OCI-LY7 (cell line): ENCODE measurements at regions not wholly inside any gene's neighbourhood (a gene's known extent, or its start where the extent isn't known, plus 50 kb on each side); places are given as distances from the start of the nearest gene placed in this dataset.

ENCODE experiments used
- BruUV-seq: library from RNA; stranded (reverse); fragments of 400-500 nt; replicated peaks from 2 replicates; lab custom pipeline; 2021; lab: Mats Ljungman, UMichigan
- CTCF ChIA-PET: fragments of 300-600 bp; sonication (Branson Sonifier 250); formaldehyde crosslinking; loops from one replicate; lab custom pipeline; 2022; ENCODE audit warnings: antibody characterized with exemption; ENCODE audit not compliant: unreplicated experiment; lab: Charles Lee
- POLR2A ChIA-PET: fragments of 300-600 bp; sonication (Branson Sonifier 250); formaldehyde crosslinking; loops from one replicate; lab custom pipeline; 2022; ENCODE audit warnings: antibody characterized with exemption; lab: Charles Lee
- DNase-seq: peaks from one replicate; pipeline ENCODE4 v3.0.0-alpha.2; 2015; ENCODE audit warnings: low spot score
- H2AFZ ChIP-seq: fragments of 200-600 bp; sonication (generic), shearing (Covaris generic); 2 replicates; pipeline ENCODE4 v1.6.1; 2014; ENCODE audit warnings: mild to moderate bottlenecking, antibody characterized with exemption, low read length, moderate library complexity
- H3K27ac ChIP-seq: fragments of 200-600 bp; sonication (generic); 2 replicates; pipeline ENCODE4 v1.5.1; 2014; ENCODE audit warnings: mixed run types, low read depth, mild to moderate bottlenecking, moderate library complexity, low read length, inconsistent platforms; ENCODE audit not compliant: poor library complexity, severe bottlenecking
- H3K36me3 ChIP-seq: fragments of 200-600 bp; sonication (generic); 2 replicates; pipeline ENCODE4 v1.6.1; 2014; ENCODE audit warnings: mild to moderate bottlenecking, antibody characterized with exemption, low read length, moderate library complexity, mixed read lengths; ENCODE audit not compliant: insufficient read depth
- H3K4me1 ChIP-seq: fragments of 200-600 bp; sonication (generic); 2 replicates; pipeline ENCODE4 v1.5.1; 2014; ENCODE audit warnings: mild to moderate bottlenecking, low read length; ENCODE audit not compliant: insufficient read depth, poor library complexity, severe bottlenecking
- H3K4me2 ChIP-seq: fragments of 200-600 bp; sonication (generic); 2 replicates; pipeline ENCODE4 v1.6.1; 2014; ENCODE audit warnings: mild to moderate bottlenecking, low read length
- H3K4me3 ChIP-seq: fragments of 200-600 bp; sonication (generic); 2 replicates; pipeline ENCODE4 v1.5.1; 2014; ENCODE audit warnings: mild to moderate bottlenecking, low read depth, low read length; ENCODE audit not compliant: poor library complexity, severe bottlenecking
- H3K79me2 ChIP-seq: fragments of 200-600 bp; sonication (generic); 2 replicates; pipeline ENCODE4 v1.6.1; 2016; ENCODE audit warnings: low read depth, mild to moderate bottlenecking, low read length, moderate library complexity, mixed read lengths; ENCODE audit not compliant: insufficient read depth
- H3K9me2 ChIP-seq: fragments of 200-600 bp; sonication (generic); 2 replicates; pipeline ENCODE4 v1.6.1; 2016; ENCODE audit warnings: mild to moderate bottlenecking, low read length, mixed read lengths; ENCODE audit not compliant: insufficient read depth
- H3K9me3 ChIP-seq: fragments of 200-600 bp; sonication (generic); 2 replicates; pipeline ENCODE4 v1.6.1; 2014; ENCODE audit warnings: mild to moderate bottlenecking, mixed run types, low read length, mixed read lengths
- H4K20me1 ChIP-seq: fragments of 200-600 bp; sonication (generic); 2 replicates; pipeline ENCODE4 v1.6.1; 2014; ENCODE audit warnings: mild to moderate bottlenecking, antibody characterized with exemption, low read length, moderate library complexity, mixed read lengths; ENCODE audit not compliant: insufficient read depth
- CTCF ChIP-seq: fragments of 200-600 bp; sonication (generic); conservative IDR thresholded peaks from 2 replicates; pipeline ENCODE4 v1.5.1; 2014; ENCODE audit warnings: mild to moderate bottlenecking, antibody characterized with exemption, low read length, moderate library complexity, mixed read lengths
- EZH2phosphoT487 ChIP-seq: fragments of 200-600 bp; sonication (generic); IDR thresholded peaks from 2 replicates; pipeline ENCODE4 v1.6.1; 2018; ENCODE audit warnings: low read depth, borderline replicate concordance, mild to moderate bottlenecking, mixed run types, antibody characterized with exemption, low read length, moderate library complexity, mixed read lengths
- intact Hi-C: fragments of 100-400 bp; cut with micrococcal nuclease; formaldehyde crosslinking; loops from one replicate; pipeline ENCODE4 v1.10.0; 2022; ENCODE audit not compliant: unreplicated experiment

DNA sequence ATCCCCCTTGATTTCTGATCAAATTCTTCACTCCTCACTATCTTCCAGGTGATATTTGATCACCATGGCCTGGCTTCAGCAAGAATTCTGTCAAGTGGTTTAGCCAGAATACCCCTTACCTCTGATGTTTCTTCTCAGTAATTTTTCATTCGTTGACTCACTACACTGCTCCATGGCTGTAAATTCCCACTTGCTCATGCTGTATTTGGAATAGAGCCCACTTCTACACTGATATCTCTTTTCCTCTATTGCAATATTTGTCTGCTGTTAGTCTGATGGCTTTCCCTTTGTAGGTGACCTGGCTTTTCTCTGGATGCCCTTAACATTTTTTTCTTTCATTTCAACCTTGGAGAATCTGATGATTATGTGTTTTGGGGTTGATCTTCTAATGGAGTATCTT lies 73.9 kb upstream of the DIPK2B start:
- TF ChIP-seq CTCF, result no peak
- no peak for TF ChIP-seq EZH2phosphoT487
- Histone ChIP-seq H3K27ac (no peak overlapping the region), H3K36me3 (no peaks in the 10 kb centered on the region), H3K9me3 (no peaks in the 10 kb centered on the region), H2AFZ (no peak overlapping the region), H3K4me2 (no peak overlapping the region), H3K9me2 (no peaks in the 10 kb centered on the region), H3K4me3 (no peak overlapping the region), H3K4me1 (no peaks in the 10 kb centered on the region), H4K20me1 (no peaks in the 10 kb centered on the region), H3K79me2 (no peaks in the 10 kb centered on the region)
- BruUV-seq, result no TSS peak
- intact Hi-C loops, result no loop called here
- DNase-seq, result no peak
- POLR2A ChIA-PET, result no interaction called here
- CTCF ChIA-PET, result no interaction called here

- intact Hi-C loops, result no loop called here
- Histone ChIP-seq H4K20me1 (no peaks in the 10 kb centered on the region), H3K79me2 (no peaks in the 10 kb centered on the region), H3K27ac (no peak overlapping the region), H3K4me3 (no peak overlapping the region), H3K4me1 (peaks cover 7% of the 10 kb centered on the region), H3K9me2 (no peaks in the 10 kb centered on the region), H3K36me3 (no peaks in the 10 kb centered on the region; the same call in 1 of the 2 replicates), H3K9me3 (no peaks in the 10 kb centered on the region), H3K4me2 (no peak overlapping the region), H2AFZ (no peak overlapping the region)
- no peak for DNase-seq
- no peak for TF ChIP-seq CTCF
- no peak for TF ChIP-seq EZH2phosphoT487
- ChIA-PET CTCF (no interaction called here), POLR2A (no interaction called here)
- no TSS peak for BruUV-seq
These were observed 66.3 kb upstream of the DIPK2B start for GRCh38 chrX:45267007-45267406.

GRCh38 chrX:45266456-45266855 lies 65.8 kb upstream of the DIPK2B start:
- ChIA-PET CTCF (no interaction called here), POLR2A (no interaction called here)
- no TSS peak for BruUV-seq
- peaks cover 12% of the 10 kb centered on the region for H3K4me1 ChIP-seq
- DNase-seq, result no peak
- H3K9me3 ChIP-seq, result no peaks in the 10 kb centered on the region
- no peaks in the 10 kb centered on the region for H4K20me1 ChIP-seq
- no peak overlapping the region for H3K27ac ChIP-seq
- no peak for TF ChIP-seq CTCF
- TF ChIP-seq EZH2phosphoT487, result no peak
- H3K36me3 ChIP-seq, result no peaks in the 10 kb centered on the region; the same call in 1 of the 2 replicates
- no peak overlapping the region for H3K4me3 ChIP-seq
- no peaks in the 10 kb centered on the region for H3K9me2 ChIP-seq
- no peak overlapping the region for H3K4me2 ChIP-seq
- intact Hi-C loops, result no loop called here
- H2AFZ ChIP-seq, result no peak overlapping the region
- no peaks in the 10 kb centered on the region for H3K79me2 ChIP-seq
